H1 (cell line): ENCODE measurements at regions not wholly inside any gene's neighbourhood (a gene's known extent, or its start where the extent isn't known, plus 50 kb on each side); places are given as distances from the start of the nearest gene placed in this dataset.

Experiments used
- CTCF ChIA-PET: fragments of 300-600 bp; sonication (Branson Sonifier 250); formaldehyde crosslinking; loops from one replicate; lab custom pipeline; 2021; ENCODE audit not compliant: partially characterized antibody; lab: Charles Lee
- POLR2A ChIA-PET: fragments of 300-600 bp; sonication (Branson Sonifier 250); formaldehyde crosslinking; loops from one replicate; lab custom pipeline; 2021; ENCODE audit warnings: inconsistent platforms; ENCODE audit not compliant: partially characterized antibody; lab: Charles Lee
- DNase-seq, 2 experiments: peaks; one replicate each; pipeline versions ENCODE4 v3.0.0 to v3.0.0-alpha.2; 2010 to 2022; ENCODE audit warnings: low spot score in 2 of 2, low read depth in 1 of 2, mixed read lengths in 1 of 2
- FAIRE-seq: peaks from 2 replicates; lab custom pipeline; 2011; peaks lifted over from hg19 to GRCh38; lab: Jason Lieb, UNC
- H2AFZ ChIP-seq: 2 replicates; pipeline ENCODE4 v1.8.1; 2012; ENCODE audit warnings: low read length, inconsistent platforms
- H2AK5ac ChIP-seq: 2 replicates; pipeline ENCODE4 v1.6.1; 2013; ENCODE audit warnings: low read depth, low read length
- H2BK120ac ChIP-seq: replicated peaks from 2 replicates; pipeline ENCODE3; 2013; ENCODE audit warnings: low read depth, low read length, inconsistent platforms
- H2BK12ac ChIP-seq: 2 replicates; pipeline ENCODE4 v1.6.1; 2013; ENCODE audit warnings: low read depth, low read length
- H2BK15ac ChIP-seq: 2 replicates; pipeline ENCODE4 v1.6.1; 2013; ENCODE audit warnings: low read length
- H2BK20ac ChIP-seq: 2 replicates; pipeline ENCODE4 v1.6.1; 2013; ENCODE audit warnings: low read length
- H2BK5ac ChIP-seq: 2 replicates; pipeline ENCODE4 v1.6.1; 2013; ENCODE audit warnings: low read depth, low read length
- H3K14ac ChIP-seq: 2 replicates; pipeline ENCODE4 v1.6.1; 2013; ENCODE audit warnings: inconsistent platforms; ENCODE audit not compliant: insufficient read length
- H3K18ac ChIP-seq: 2 replicates; pipeline ENCODE4 v1.6.1; 2013; ENCODE audit warnings: low read length; ENCODE audit errors: extremely low read depth
- H3K23ac ChIP-seq: 2 replicates; pipeline ENCODE4 v1.6.1; 2013; ENCODE audit warnings: inconsistent platforms; ENCODE audit not compliant: insufficient read length
- H3K23me2 ChIP-seq: 2 replicates; pipeline ENCODE4 v1.6.1; 2013; ENCODE audit warnings: low read depth, low read length
- H3K27ac ChIP-seq: 2 replicates; pipeline ENCODE4 v1.6.1; 2011; ENCODE audit warnings: low read depth, low read length, inconsistent platforms
- H3K27me3 ChIP-seq, 4 experiments: replicated peaks in 1 of 4; 1 replicate in 1 of 4; 2 replicates in 3 of 4; pipeline versions ENCODE4 v1.6.1 to v1.8.1; 2011 to 2013; ENCODE audit warnings: low read length in 3 of 4, mild to moderate bottlenecking in 3 of 4, inconsistent platforms in 2 of 4, mixed read lengths in 2 of 4, moderate library complexity in 1 of 4; ENCODE audit not compliant: control insufficient read depth in 3 of 4, insufficient read depth in 3 of 4; ENCODE audit errors: extremely low read depth in 1 of 4
- H3K36me3 ChIP-seq, 4 experiments: 2 replicates each; pipeline versions ENCODE4 v1.6.1 to v1.8.1; 2011 to 2013; ENCODE audit warnings: mild to moderate bottlenecking in 4 of 4, low read length in 3 of 4, moderate library complexity in 2 of 4, control low read depth in 1 of 4, inconsistent platforms in 1 of 4; ENCODE audit not compliant: insufficient read depth in 4 of 4, control insufficient read depth in 2 of 4
- H3K4ac ChIP-seq: replicated peaks from 2 replicates; pipeline ENCODE3; 2013; ENCODE audit warnings: low read length, low read depth, mixed read lengths, inconsistent platforms; ENCODE audit not compliant: insufficient read length
- H3K4me1 ChIP-seq, 4 experiments: replicated peaks in 1 of 4; 1 replicate in 1 of 4; 2 replicates in 3 of 4; pipeline versions ENCODE4 v1.6.1 to v1.8.1; 2011 to 2013; ENCODE audit warnings: low read length in 3 of 4, inconsistent platforms in 2 of 4, mixed read lengths in 1 of 4; ENCODE audit not compliant: insufficient read depth in 4 of 4, control insufficient read depth in 3 of 4
- H3K4me2 ChIP-seq, 2 experiments: 2 replicates each; pipeline versions ENCODE4 v1.6.1 to v1.8.1; 2011 to 2013; ENCODE audit warnings: low read depth in 2 of 2, low read length in 2 of 2, control low read depth in 1 of 2, inconsistent platforms in 1 of 2, mild to moderate bottlenecking in 1 of 2; ENCODE audit not compliant: insufficient read depth in 1 of 2
- H3K4me3 ChIP-seq, 4 experiments: fragments of 200-600, 300-600 bp in 1 of 4; sonication (generic), shearing (Covaris generic), sonication (Bioruptor Twin) in 1 of 4; 2 replicates each; pipeline versions ENCODE4 v1.5.1 to v1.8.1; 2011 to 2016; ENCODE audit warnings: low read length in 4 of 4, low read depth in 3 of 4, control low read depth in 2 of 4, inconsistent platforms in 2 of 4, mild to moderate bottlenecking in 2 of 4, mixed read lengths in 1 of 4, moderate library complexity in 1 of 4; ENCODE audit not compliant: insufficient read depth in 2 of 4; ENCODE audit errors: extremely low read depth in 1 of 4
- H3K56ac ChIP-seq: replicated peaks from 2 replicates; pipeline ENCODE3; 2013; ENCODE audit warnings: low read depth, mild to moderate bottlenecking, mixed read lengths, low read length, inconsistent platforms; ENCODE audit not compliant: insufficient read length
- H3K79me1 ChIP-seq: 2 replicates; pipeline ENCODE4 v1.6.1; 2013; ENCODE audit warnings: low read depth, low read length, control low read depth
- H3K79me2 ChIP-seq, 2 experiments: 2 replicates each; pipeline versions ENCODE4 v1.6.1 to v1.8.1; 2012 to 2013; ENCODE audit warnings: low read length in 2 of 2, mild to moderate bottlenecking in 2 of 2, inconsistent platforms in 1 of 2; ENCODE audit not compliant: insufficient read depth in 2 of 2, control insufficient read depth in 1 of 2
- H3K9ac ChIP-seq, 4 experiments: replicated peaks in 1 of 4; 1 replicate in 1 of 4; 2 replicates in 3 of 4; pipeline versions ENCODE4 v1.6.1 to v1.8.1; 2011 to 2013; ENCODE audit warnings: low read depth in 3 of 4, low read length in 3 of 4, control low read depth in 2 of 4, mild to moderate bottlenecking in 2 of 4, moderate library complexity in 2 of 4, inconsistent platforms in 1 of 4; ENCODE audit errors: extremely low read depth in 1 of 4
- H3K9me3 ChIP-seq, 2 experiments: 2 replicates each; pipeline versions ENCODE4 v1.6.1 to v1.8.1; 2012 to 2013; ENCODE audit warnings: mild to moderate bottlenecking in 2 of 2, moderate library complexity in 2 of 2, control low read depth in 1 of 2, inconsistent platforms in 1 of 2, low read depth in 1 of 2, low read length in 1 of 2, mixed read lengths in 1 of 2; ENCODE audit not compliant: insufficient read depth in 2 of 2
- H4K20me1 ChIP-seq, 2 experiments: replicated peaks in 1 of 2; 2 replicates each; pipeline versions ENCODE3 to v1.8.1; 2011 to 2013; ENCODE audit warnings: inconsistent platforms in 2 of 2, low read length in 2 of 2, mild to moderate bottlenecking in 1 of 2; ENCODE audit not compliant: insufficient read depth in 2 of 2, control insufficient read depth in 1 of 2
- H4K5ac ChIP-seq: 2 replicates; pipeline ENCODE4 v1.6.1; 2013; ENCODE audit warnings: low read length, low read depth, mixed read lengths, inconsistent platforms; ENCODE audit not compliant: insufficient read length
- H4K8ac ChIP-seq: 2 replicates; pipeline ENCODE4 v1.8.0; 2013; ENCODE audit warnings: mild to moderate bottlenecking, moderate library complexity, low read length, inconsistent platforms; ENCODE audit not compliant: insufficient read depth; ENCODE audit errors: extremely low read depth
- H4K91ac ChIP-seq: replicated peaks from 2 replicates; pipeline ENCODE3; 2013; ENCODE audit warnings: low read length, mixed read lengths, inconsistent platforms; ENCODE audit not compliant: insufficient read length
- BRCA1 ChIP-seq: IDR thresholded peaks from 2 replicates; pipeline ENCODE4 v1.6.1; 2012; ENCODE audit warnings: low read depth, low read length, improper control_type of control experiment
- CTBP2 ChIP-seq: IDR thresholded peaks from 2 replicates; pipeline ENCODE4 v1.7.0; 2011; ENCODE audit warnings: borderline replicate concordance, mild to moderate bottlenecking, moderate library complexity, mixed read lengths, low read length; ENCODE audit not compliant: insufficient read depth, insufficient read length
- CTCF ChIP-seq, 3 experiments: IDR thresholded peaks; 1 replicate in 2 of 3; 2 replicates in 1 of 3; pipeline versions ENCODE4 v1.5.1 to v1.6.1; 2011; ENCODE audit warnings: low read length in 3 of 3, mild to moderate bottlenecking in 3 of 3, inconsistent platforms in 2 of 3, low read depth in 1 of 3, moderate library complexity in 1 of 3; ENCODE audit not compliant: insufficient read depth in 1 of 3; ENCODE audit errors: control extremely low read depth in 1 of 3
- HDAC6 ChIP-seq: IDR thresholded peaks from one replicate; pipeline ENCODE4 v1.7.1; 2012; ENCODE audit warnings: low read depth, mild to moderate bottlenecking, inconsistent platforms, low read length, moderate library complexity
- JUN ChIP-seq: IDR thresholded peaks from 2 replicates; pipeline ENCODE4 v1.6.1; 2011; ENCODE audit warnings: low read depth, mild to moderate bottlenecking, improper control_type of control experiment, low read length
- KDM1A ChIP-seq: fragments of 200-600, 300-600 bp; sonication (generic); IDR thresholded peaks from 2 replicates; pipeline ENCODE4 v1.7.1; 2016; ENCODE audit warnings: mild to moderate bottlenecking, low read length, borderline replicate concordance
- POU5F1 ChIP-seq: IDR thresholded peaks from 2 replicates; pipeline ENCODE4 v1.6.1; 2011; ENCODE audit warnings: low read depth, mild to moderate bottlenecking, low read length, moderate library complexity
- SIRT6 ChIP-seq: IDR thresholded peaks from one replicate; pipeline ENCODE4 v1.7.1; 2012; ENCODE audit warnings: low read length, inconsistent platforms
- SP1 ChIP-seq: IDR thresholded peaks from 2 replicates; pipeline ENCODE4 v1.6.1; 2011; ENCODE audit warnings: low read depth, low read length
- SP4 ChIP-seq: IDR thresholded peaks from 2 replicates; pipeline ENCODE4 v1.6.1; 2012; ENCODE audit warnings: low read length, inconsistent platforms
- TAF1 ChIP-seq: IDR thresholded peaks from 2 replicates; pipeline ENCODE4 v1.6.1; 2011; ENCODE audit warnings: mild to moderate bottlenecking, low read depth, low read length
- USF2 ChIP-seq: IDR thresholded peaks from 2 replicates; pipeline ENCODE4 v1.6.1; 2011; ENCODE audit warnings: low read length, improper control_type of control experiment
- WGBS, 2 experiments: shearing (Covaris generic) in 1 of 2; methylation state at CpG; one replicate each; pipeline versions ENCODE4 v1.1.6 to v1.1.7; 2013 to 2015; ENCODE audit warnings: low lambda C conversion rate in 2 of 2, mixed read lengths in 2 of 2, inconsistent platforms in 1 of 2, low coverage in 1 of 2, missing lambda C conversion rate in 1 of 2; ENCODE audit not compliant: insufficient replicate concordance in 2 of 2, insufficient coverage in 1 of 2, insufficient read length in 1 of 2; ENCODE audit errors: extremely low coverage in 1 of 2, missing lambda C conversion rate in 1 of 2; 5-methylcytosine and 5-hydroxymethylcytosine counted together

- no peaks in the 10 kb centered on the region for H3K4me1 ChIP-seq
- no peaks in the 10 kb centered on the region for H3K23me2 ChIP-seq
- H3K56ac ChIP-seq, result no peak overlapping the region
- no peak overlapping the region for H4K5ac ChIP-seq
- ChIA-PET POLR2A (no interaction called here), CTCF (interaction anchor here (0.7 kb wide), 1 partner anchor 478 kb away, joined by 4 read pairs; no protein-coding TSS in a partner anchor)
- no peak overlapping the region for H2BK15ac ChIP-seq
- no peak overlapping the region for H4K91ac ChIP-seq
- H3K14ac ChIP-seq, result no peak overlapping the region
- no peak overlapping the region for H2BK20ac ChIP-seq
- no peak overlapping the region for H3K4me2 ChIP-seq
- H3K27me3 ChIP-seq, result no peaks in the 10 kb centered on the region
- no peak for TF ChIP-seq CTCF (IDR thresholded peaks at IDR 0.05; ENCODE audit: control extremely low read depth in 1 of 3, insufficient read depth in 1 of 3, low read depth in 1 of 3, low read length in 3 of 3)
- TF ChIP-seq SIRT6, result no peak
- TF ChIP-seq SP4, result no peak
- TF ChIP-seq HDAC6, result no peak
- no peak for TF ChIP-seq JUN
- TF ChIP-seq CTBP2, result no peak
- TF ChIP-seq TAF1, result no peak
- TF ChIP-seq USF2, result no peak
- TF ChIP-seq KDM1A, result no peak
- TF ChIP-seq SP1, result no peak
- TF ChIP-seq BRCA1, result no peak
- TF ChIP-seq POU5F1, result no peak
- no peak overlapping the region for H3K18ac ChIP-seq
- H2BK12ac ChIP-seq, result no peak overlapping the region
- no peaks in the 10 kb centered on the region for H3K79me1 ChIP-seq
- no peak overlapping the region for H2BK120ac ChIP-seq
- no peaks in the 10 kb centered on the region for H3K79me2 ChIP-seq
- FAIRE-seq (no peak), DNase-seq (no peak)
- no peak overlapping the region for H2BK5ac ChIP-seq
- no peak overlapping the region for H3K4me3 ChIP-seq
- no peaks in the 10 kb centered on the region for H3K9me3 ChIP-seq
- H3K27ac ChIP-seq, result no peak overlapping the region
- H3K9ac ChIP-seq, result no peak overlapping the region
- H2AFZ ChIP-seq, result no peak overlapping the region
- H4K20me1 ChIP-seq, result no peaks in the 10 kb centered on the region
- no peak overlapping the region for H3K4ac ChIP-seq
- H3K36me3 ChIP-seq, result no peaks in the 10 kb centered on the region
- no peak overlapping the region for H2AK5ac ChIP-seq
- H3K23ac ChIP-seq, result no peak overlapping the region
- H4K8ac ChIP-seq, result no peak overlapping the region
- WGBS, 2 experiments, result 83% methylated on average over 1 of the region's 1 CpG; no CpG with 5 or more reads in 1 of the 2 experiments
These were observed 587.8 kb downstream of the IPMK start for GRCh38 chr10:57679916-57680315.
